NCI-H526 (cell line): ENCODE measurements at regions not wholly inside any gene's neighbourhood (a gene's known extent, or its start where the extent isn't known, plus 50 kb on each side); places are given as distances from the start of the nearest gene placed in this dataset.

ENCODE experiments used
- DNase-seq, 2 experiments: peaks; one replicate each; lab custom pipeline; 2025; lab: John Stamatoyannopoulos, UW

- DNase-seq, result no peak
Observed at GRCh38 chr21:28233536-28234220, 759.0 kb downstream of the LTN1 start.

- no peak for DNase-seq
Observed at GRCh38 chr21:28230559-28230958, 762.1 kb downstream of the LTN1 start.

- no peak for DNase-seq
Observed at GRCh38 chr21:28229814-28230213, 762.9 kb downstream of the LTN1 start.

- DNase-seq, result no peak
Observed at GRCh38 chr21:28228636-28228995, 764.1 kb downstream of the LTN1 start.

GRCh38 chr21:28227881-28228635 lies 764.6 kb downstream of the LTN1 start:
- no peak for DNase-seq

GRCh38 chr21:28226563-28226962 lies 766.1 kb downstream of the LTN1 start:
- DNase-seq, result no peak

GRCh38 chr21:28224191-28224726 lies 768.4 kb downstream of the LTN1 start:
- no peak for DNase-seq

- no peak for DNase-seq
Observed at GRCh38 chr21:28221984-28222383, 770.7 kb downstream of the LTN1 start.

- no peak for DNase-seq
Observed at GRCh38 chr21:28220680-28221079, 772.0 kb downstream of the LTN1 start.

- DNase-seq, result no peak
Observed at GRCh38 chr21:28216976-28217523, 775.6 kb downstream of the LTN1 start.

GRCh38 chr21:28215214-28215954 lies 777.3 kb downstream of the LTN1 start:
- no peak for DNase-seq

GRCh38 chr21:28214786-28215185 lies 777.9 kb downstream of the LTN1 start:
- no peak for DNase-seq

GRCh38 chr21:28213261-28213660 lies 779.4 kb downstream of the LTN1 start:
- no peak for DNase-seq

GRCh38 chr21:28212061-28212460 lies 780.6 kb downstream of the LTN1 start:
- DNase-seq, result no peak

- no peak for DNase-seq
Observed at GRCh38 chr21:28207436-28208173, 785.1 kb downstream of the LTN1 start.

GRCh38 chr21:28200726-28201125 lies 792.0 kb downstream of the LTN1 start:
- no peak for DNase-seq

GRCh38 chr21:28196981-28197380 lies 795.7 kb downstream of the LTN1 start:
- peak; percentile 7 to 23 for DNase-seq

- DNase-seq, result no peak
Observed at GRCh38 chr21:28193189-28193588, 799.5 kb downstream of the LTN1 start.

GRCh38 chr21:28186604-28187003 lies 806.1 kb downstream of the LTN1 start:
- no peak for DNase-seq

- no peak for DNase-seq
Observed at GRCh38 chr21:28181730-28182129, 810.9 kb downstream of the LTN1 start.

- DNase-seq, result no peak
Observed at GRCh38 chr21:28179136-28179535, 813.5 kb downstream of the LTN1 start.

- peak; percentile 5 to 32 for DNase-seq
Observed at GRCh38 chr21:28177124-28177523, 815.6 kb downstream of the LTN1 start.
